H1 (cell line): ENCODE measurements at regions not wholly inside any gene's neighbourhood (a gene's known extent, or its start where the extent isn't known, plus 50 kb on each side); places are given as distances from the start of the nearest gene placed in this dataset.

Experiments
- CTBP2 ChIP-seq: IDR thresholded peaks from 2 replicates; pipeline ENCODE4 v1.7.0; 2011; ENCODE audit warnings: borderline replicate concordance, mild to moderate bottlenecking, moderate library complexity, mixed read lengths, low read length; ENCODE audit not compliant: insufficient read depth, insufficient read length
- FOSL1 ChIP-seq: IDR thresholded peaks from 2 replicates; pipeline ENCODE4 v1.6.1; 2011; ENCODE audit warnings: mild to moderate bottlenecking, low read depth, low read length, moderate library complexity; ENCODE audit not compliant: insufficient read depth
- HDAC6 ChIP-seq: IDR thresholded peaks from one replicate; pipeline ENCODE4 v1.7.1; 2012; ENCODE audit warnings: low read depth, mild to moderate bottlenecking, inconsistent platforms, low read length, moderate library complexity
- KDM4A ChIP-seq: IDR thresholded peaks from one replicate; pipeline ENCODE4 v1.7.1; 2012; ENCODE audit warnings: low read depth, mild to moderate bottlenecking, moderate library complexity, low read length, inconsistent platforms; ENCODE audit not compliant: severe bottlenecking
- MAFK ChIP-seq: IDR thresholded peaks from 2 replicates; pipeline ENCODE4 v1.6.1; 2012; ENCODE audit warnings: low read depth, mild to moderate bottlenecking, improper control_type of control experiment, low read length
- NRF1 ChIP-seq: IDR thresholded peaks from 2 replicates; pipeline ENCODE4 v1.6.1; 2011; ENCODE audit warnings: mild to moderate bottlenecking, low read depth, low read length, improper control_type of control experiment
- RNF2 ChIP-seq: fragments of 200-900, 300-1000 bp; sonication (generic); IDR thresholded peaks from 2 replicates; pipeline ENCODE4 v1.7.1; 2016; ENCODE audit warnings: borderline replicate concordance, low read depth, mild to moderate bottlenecking, antibody characterized with exemption, low read length; ENCODE audit not compliant: poor library complexity, severe bottlenecking; ENCODE audit errors: missing control alignments
- SRF ChIP-seq: IDR thresholded peaks from 2 replicates; pipeline ENCODE4 v1.6.1; 2011; ENCODE audit warnings: mild to moderate bottlenecking, low read depth, low read length, moderate library complexity

GRCh38 chr15:37777006-37777405 lies 157.4 kb upstream of the TMCO5A start (continued):
- TF ChIP-seq NRF1, result no peak
- TF ChIP-seq CTBP2, result no peak
- TF ChIP-seq HDAC6, result no peak
- no peak for TF ChIP-seq RNF2
- TF ChIP-seq MAFK, result no peak
- TF ChIP-seq SRF, result no peak
- no peak for TF ChIP-seq KDM4A
- no peak for TF ChIP-seq FOSL1
